ENCODE measurements at regions not wholly inside any gene's neighbourhood (a gene's known extent, or its start where the extent isn't known, plus 50 kb on each side); places are given as distances from the start of the nearest gene placed in this dataset.

GRCh38 chr22:49294656-49295464, 532.8 kb downstream of the BRD1 start:
- no peak for DNase-seq (ENCODE audit: low spot score)

GRCh38 chr22:49292909-49293308, 534.8 kb downstream of the BRD1 start:
- no peak for DNase-seq (ENCODE audit: low spot score)

- no peak for DNase-seq (ENCODE audit: low spot score)
These were observed 535.9 kb downstream of the BRD1 start for GRCh38 chr22:49291781-49292180.

- DNase-seq (ENCODE audit: low spot score): no peak
These were observed 536.5 kb downstream of the BRD1 start for GRCh38 chr22:49291169-49291568.

- no peak for DNase-seq (ENCODE audit: low spot score)
These were observed 537.0 kb downstream of the BRD1 start for GRCh38 chr22:49290711-49291110.

GRCh38 chr22:49289822-49290679, 537.6 kb downstream of the BRD1 start:
- no peak for DNase-seq (ENCODE audit: low spot score)

- DNase-seq (ENCODE audit: low spot score): no peak
These were observed 541.4 kb downstream of the BRD1 start for GRCh38 chr22:49286181-49286760.

GRCh38 chr22:49284931-49285330, 542.7 kb downstream of the BRD1 start:
- no peak for DNase-seq (ENCODE audit: low spot score)

- DNase-seq (ENCODE audit: low spot score): no peak
These were observed 543.5 kb downstream of the BRD1 start for GRCh38 chr22:49284056-49284784.

- DNase-seq (ENCODE audit: low spot score): no peak
These were observed 545.1 kb downstream of the BRD1 start for GRCh38 chr22:49282596-49282995.

- no peak for DNase-seq (ENCODE audit: low spot score)
These were observed 546.0 kb downstream of the BRD1 start for GRCh38 chr22:49281467-49282340.

- no peak for DNase-seq (ENCODE audit: low spot score)
These were observed 549.3 kb downstream of the BRD1 start for GRCh38 chr22:49278340-49278739.

- no peak for DNase-seq (ENCODE audit: low spot score)
These were observed 551.1 kb downstream of the BRD1 start for GRCh38 chr22:49276567-49276966.

- DNase-seq (ENCODE audit: low spot score): no peak
These were observed 552.8 kb downstream of the BRD1 start for GRCh38 chr22:49274754-49275380.

- DNase-seq (ENCODE audit: low spot score): no peak
These were observed 555.0 kb downstream of the BRD1 start for GRCh38 chr22:49272546-49273125.

GRCh38 chr22:49271831-49272230, 555.8 kb downstream of the BRD1 start:
- no peak for DNase-seq (ENCODE audit: low spot score)

- DNase-seq (ENCODE audit: low spot score): no peak
These were observed 556.3 kb downstream of the BRD1 start for GRCh38 chr22:49271369-49271727.

- DNase-seq (ENCODE audit: low spot score): no peak
These were observed 556.9 kb downstream of the BRD1 start for GRCh38 chr22:49270595-49271368.

GRCh38 chr22:49269928-49270327, 557.7 kb downstream of the BRD1 start:
- no peak for DNase-seq (ENCODE audit: low spot score)

Data from HT-29 (cell line).